Mammary epithelial cell (primary cell): ENCODE measurements at regions not wholly inside any gene's neighbourhood (a gene's known extent, or its start where the extent isn't known, plus 50 kb on each side); places are given as distances from the start of the nearest gene placed in this dataset.

Experiments
- EZH2 ChIP-seq: IDR thresholded peaks from 2 replicates; pipeline ENCODE4 v1.6.1; 2012; ENCODE audit warnings: low read length, inconsistent platforms, borderline replicate concordance
- TF ChIP-seq, protein P1 (sequence below), 2 donors: IDR thresholded peaks in 1 of 2; conservative IDR thresholded peaks in 1 of 2; 2 replicates each; pipeline ENCODE4 v1.5.1; 2011 to 2012; ENCODE audit warnings: inconsistent platforms in 2 of 2, low read length in 2 of 2, mild to moderate bottlenecking in 2 of 2, control low read depth in 1 of 2, low read depth in 1 of 2; ENCODE audit not compliant: insufficient read depth in 1 of 2; ENCODE audit errors: extremely low read depth in 1 of 2

DNA sequence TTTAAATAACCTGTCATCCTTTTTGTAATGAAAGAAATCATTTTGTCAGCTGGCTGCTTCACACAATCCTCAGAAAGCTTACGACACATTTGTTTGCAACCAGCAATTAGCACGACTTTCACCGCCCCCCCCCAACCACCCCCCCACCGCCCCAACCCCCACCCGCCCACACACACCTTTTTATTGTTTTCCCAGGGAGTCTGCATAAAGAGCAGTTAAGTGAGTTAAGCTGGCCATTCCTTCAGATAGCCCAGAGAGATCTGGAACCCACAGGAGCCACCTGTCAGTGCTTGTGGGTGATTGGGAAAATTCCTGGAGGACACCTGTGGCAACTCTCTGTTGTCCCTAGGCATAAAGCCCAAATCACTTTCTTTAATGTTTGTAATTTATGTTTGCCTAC is 175.7 kb upstream of the FMR1 start:
- TF ChIP-seq, protein P1, sequence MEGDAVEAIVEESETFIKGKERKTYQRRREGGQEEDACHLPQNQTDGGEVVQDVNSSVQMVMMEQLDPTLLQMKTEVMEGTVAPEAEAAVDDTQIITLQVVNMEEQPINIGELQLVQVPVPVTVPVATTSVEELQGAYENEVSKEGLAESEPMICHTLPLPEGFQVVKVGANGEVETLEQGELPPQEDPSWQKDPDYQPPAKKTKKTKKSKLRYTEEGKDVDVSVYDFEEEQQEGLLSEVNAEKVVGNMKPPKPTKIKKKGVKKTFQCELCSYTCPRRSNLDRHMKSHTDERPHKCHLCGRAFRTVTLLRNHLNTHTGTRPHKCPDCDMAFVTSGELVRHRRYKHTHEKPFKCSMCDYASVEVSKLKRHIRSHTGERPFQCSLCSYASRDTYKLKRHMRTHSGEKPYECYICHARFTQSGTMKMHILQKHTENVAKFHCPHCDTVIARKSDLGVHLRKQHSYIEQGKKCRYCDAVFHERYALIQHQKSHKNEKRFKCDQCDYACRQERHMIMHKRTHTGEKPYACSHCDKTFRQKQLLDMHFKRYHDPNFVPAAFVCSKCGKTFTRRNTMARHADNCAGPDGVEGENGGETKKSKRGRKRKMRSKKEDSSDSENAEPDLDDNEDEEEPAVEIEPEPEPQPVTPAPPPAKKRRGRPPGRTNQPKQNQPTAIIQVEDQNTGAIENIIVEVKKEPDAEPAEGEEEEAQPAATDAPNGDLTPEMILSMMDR (conservative IDR thresholded peaks at IDR 0.05 in 1 of 2, IDR thresholded peaks at IDR 0.05 in 1 of 2; ENCODE audit: extremely low read depth in 1 of 2, insufficient read depth in 1 of 2, low read depth in 1 of 2, low read length in 2 of 2): no peak
- no peak for TF ChIP-seq EZH2
